Prostate gland (tissue), 2 donors: ENCODE measurements at regions not wholly inside any gene's neighbourhood (a gene's known extent, or its start where the extent isn't known, plus 50 kb on each side); places are given as distances from the start of the nearest gene placed in this dataset.
"Not testable (repeated sequence)": the region's sequence is repeated elsewhere in the genome, so short reads cannot be mapped to it uniquely, and the experiment has no call there.

ENCODE experiments used
- DNase-seq: peaks from one replicate; pipeline ENCODE4 v3.0.0-alpha.2; 2019; ENCODE audit warnings: low spot score
- H3K27ac ChIP-seq, 2 donors: fragments of 200-600 bp; sonication (generic); 2 replicates each; pipeline ENCODE4 v1.5.1; 2017 to 2019
- H3K27me3 ChIP-seq: fragments of 200-600 bp; sonication (generic); replicated peaks from 2 replicates; pipeline ENCODE4 v1.5.1; 2019; ENCODE audit not compliant: insufficient read depth
- H3K36me3 ChIP-seq, 2 donors: fragments of 200-600 bp; sonication (generic); 1 replicate in 1 of 2; 2 replicates in 1 of 2; pipeline versions ENCODE4 v1.5.1 to v1.8.1; 2017 to 2019
- H3K4me1 ChIP-seq: fragments of 200-600 bp; sonication (generic); replicated peaks from 2 replicates; pipeline ENCODE4 v1.5.1; 2019
- H3K4me3 ChIP-seq, 2 donors: fragments of 200-600 bp; sonication (generic); 2 replicates each; pipeline ENCODE4 v1.5.1; 2017 to 2019
- H3K9me3 ChIP-seq: fragments of 200-600 bp; sonication (generic); 2 replicates; pipeline ENCODE4 v1.5.1; 2017
- CTCF ChIP-seq, 4 experiments: fragments of 200-600 bp in 2 of 4; fragments of 450-650 bp in 2 of 4; sonication (generic) in 2 of 4; IDR thresholded peaks; 1 replicate in 3 of 4; 2 replicates in 1 of 4; pipeline ENCODE4 v1.5.1; 2016 to 2019; ENCODE audit warnings: antibody characterized with exemption in 4 of 4, mild to moderate bottlenecking in 2 of 4, moderate library complexity in 2 of 4
- POLR2A ChIP-seq: fragments of 450-650 bp; IDR thresholded peaks from one replicate; pipeline ENCODE4 v1.6.1; 2016; ENCODE audit warnings: antibody characterized with exemption, mild to moderate bottlenecking
- POLR2AphosphoS5 ChIP-seq: sonication (generic); formaldehyde crosslinking; IDR thresholded peaks from one replicate; pipeline ENCODE4 v1.6.1; 2017; ENCODE audit warnings: antibody characterized with exemption
- WGBS: methylation state at CpG from one replicate; pipeline ENCODE4 v1.1.5; 2018; 5-methylcytosine and 5-hydroxymethylcytosine counted together
- intact Hi-C: fragments of 100-400 bp; cut with DNase I; formaldehyde crosslinking; loops from one replicate; pipeline ENCODE4 v1.14.2; 2022

- Histone ChIP-seq H3K9me3 (no peaks in the 10 kb centered on the region), H3K27me3 (no peaks in the 10 kb centered on the region), H3K4me3 (no peak overlapping the region), H3K4me1 (no peaks in the 10 kb centered on the region), H3K36me3 (no peaks in the 10 kb centered on the region), H3K27ac (no peak overlapping the region)
- WGBS = 54% methylated on average over 22 of the region's 22 CpGs
- no peak for TF ChIP-seq POLR2AphosphoS5
- no peak for TF ChIP-seq POLR2A
- no peak for TF ChIP-seq CTCF (IDR thresholded peaks at IDR 0.05)
- intact Hi-C loops = no loop called here
- no peak for DNase-seq
Observed at GRCh38 chr19:30111021-30111855, 169.2 kb downstream of the URI1 start.

- DNase-seq = no peak
- no peak overlapping the region for H3K4me3 ChIP-seq
- H3K4me1 ChIP-seq = no peaks in the 10 kb centered on the region
- H3K27me3 ChIP-seq = no peaks in the 10 kb centered on the region
- no peaks in the 10 kb centered on the region for H3K9me3 ChIP-seq
- no peak for TF ChIP-seq CTCF (IDR thresholded peaks at IDR 0.05)
- TF ChIP-seq POLR2AphosphoS5 = no peak
- TF ChIP-seq POLR2A = no peak
- H3K27ac ChIP-seq = no peak overlapping the region
- 97% methylated on average over 9 of the region's 9 CpGs for WGBS
- intact Hi-C loops = no loop called here
- H3K36me3 ChIP-seq = no peaks in the 10 kb centered on the region
Observed at GRCh38 chr19:30112171-30112570, 170.1 kb downstream of the URI1 start.

GRCh38 chr19:30112666-30113065 is 170.6 kb downstream of the URI1 start:
- Histone ChIP-seq H3K9me3 (no peaks in the 10 kb centered on the region), H3K27me3 (no peaks in the 10 kb centered on the region), H3K4me1 (no peaks in the 10 kb centered on the region), H3K27ac (no peak overlapping the region), H3K4me3 (no peak overlapping the region), H3K36me3 (no peaks in the 10 kb centered on the region)
- no peak for TF ChIP-seq POLR2AphosphoS5
- TF ChIP-seq CTCF (IDR thresholded peaks at IDR 0.05) = no peak
- TF ChIP-seq POLR2A = no peak
- intact Hi-C loops = no loop called here
- 92% methylated on average over 8 of the region's 8 CpGs for WGBS
- DNase-seq = no peak

GRCh38 chr19:30113186-30113585 is 171.1 kb downstream of the URI1 start:
- 75% methylated on average over 5 of the region's 5 CpGs for WGBS
- H3K4me3 ChIP-seq = no peak overlapping the region
- no peak for TF ChIP-seq POLR2A
- TF ChIP-seq CTCF (IDR thresholded peaks at IDR 0.05) = no peak
- TF ChIP-seq POLR2AphosphoS5 = no peak
- no peaks in the 10 kb centered on the region for H3K36me3 ChIP-seq
- DNase-seq = no peak
- H3K9me3 ChIP-seq = no peaks in the 10 kb centered on the region
- no peaks in the 10 kb centered on the region for H3K27me3 ChIP-seq
- H3K4me1 ChIP-seq = no peaks in the 10 kb centered on the region
- intact Hi-C loops = no loop called here
- no peak overlapping the region for H3K27ac ChIP-seq

- intact Hi-C loops, H3K4me1 ChIP-seq, H3K36me3 ChIP-seq, H3K9me3 ChIP-seq, H3K27ac ChIP-seq, H3K27me3 ChIP-seq, DNase-seq, H3K4me3 ChIP-seq: not testable (repeated sequence)
- WGBS = 85% methylated on average over 5 of the region's 5 CpGs
Observed at GRCh38 chr19:30114095-30114494, 172.1 kb downstream of the URI1 start.
